ENCODE measurements at regions not wholly inside any gene's neighbourhood (a gene's known extent, or its start where the extent isn't known, plus 50 kb on each side); places are given as distances from the start of the nearest gene placed in this dataset.
"Not testable (repeated sequence)": the region's sequence is repeated elsewhere in the genome, so short reads cannot be mapped to it uniquely, and the experiment has no call there.

DNA sequence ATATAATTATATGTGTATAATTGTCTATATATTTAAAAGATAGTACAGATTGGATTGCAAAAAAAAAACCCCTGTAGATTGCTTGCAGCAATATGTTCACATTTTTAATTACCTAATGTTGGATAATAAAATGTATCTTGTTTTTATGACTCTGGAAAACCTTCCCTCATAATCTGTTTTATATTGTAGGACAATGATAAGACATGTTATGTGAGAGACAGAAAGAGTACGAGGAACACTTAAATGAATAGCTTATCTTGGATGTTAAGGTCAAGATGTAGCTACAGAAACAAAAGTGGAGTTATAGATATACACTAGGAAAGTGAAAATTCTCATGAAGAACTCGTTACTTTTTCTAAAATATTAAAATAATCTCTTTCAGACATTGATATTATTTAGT, 691.6 kb upstream of the IMPG1 start:
- Histone ChIP-seq H3K4me2 (no peak overlapping the region), H3K27ac (no peak overlapping the region), H3K27me3 (ENCODE audit: insufficient read depth, low read depth) (no peaks in the 10 kb centered on the region), H3K79me2 (ENCODE audit: insufficient read depth, low read depth) (no peaks in the 10 kb centered on the region), H3K4me1 (ENCODE audit: low read depth, poor library complexity, severe bottlenecking) (no peaks in the 10 kb centered on the region), H4K20me1 (ENCODE audit: insufficient read depth) (no peaks in the 10 kb centered on the region), H3K9ac (no peak overlapping the region), H3K4me3 (IDR thresholded peaks at IDR 0.05; ENCODE audit: insufficient read depth, low read depth, low read length) (no peak overlapping the region), H3K36me3 (ENCODE audit: insufficient read depth) (no peaks in the 10 kb centered on the region), H2AFZ (ENCODE audit: low read depth) (no peak overlapping the region)
- TF ChIP-seq, protein P1, sequence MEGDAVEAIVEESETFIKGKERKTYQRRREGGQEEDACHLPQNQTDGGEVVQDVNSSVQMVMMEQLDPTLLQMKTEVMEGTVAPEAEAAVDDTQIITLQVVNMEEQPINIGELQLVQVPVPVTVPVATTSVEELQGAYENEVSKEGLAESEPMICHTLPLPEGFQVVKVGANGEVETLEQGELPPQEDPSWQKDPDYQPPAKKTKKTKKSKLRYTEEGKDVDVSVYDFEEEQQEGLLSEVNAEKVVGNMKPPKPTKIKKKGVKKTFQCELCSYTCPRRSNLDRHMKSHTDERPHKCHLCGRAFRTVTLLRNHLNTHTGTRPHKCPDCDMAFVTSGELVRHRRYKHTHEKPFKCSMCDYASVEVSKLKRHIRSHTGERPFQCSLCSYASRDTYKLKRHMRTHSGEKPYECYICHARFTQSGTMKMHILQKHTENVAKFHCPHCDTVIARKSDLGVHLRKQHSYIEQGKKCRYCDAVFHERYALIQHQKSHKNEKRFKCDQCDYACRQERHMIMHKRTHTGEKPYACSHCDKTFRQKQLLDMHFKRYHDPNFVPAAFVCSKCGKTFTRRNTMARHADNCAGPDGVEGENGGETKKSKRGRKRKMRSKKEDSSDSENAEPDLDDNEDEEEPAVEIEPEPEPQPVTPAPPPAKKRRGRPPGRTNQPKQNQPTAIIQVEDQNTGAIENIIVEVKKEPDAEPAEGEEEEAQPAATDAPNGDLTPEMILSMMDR (conservative IDR thresholded peaks at IDR 0.05; ENCODE audit: low read depth, low read length), result no peak

DNA sequence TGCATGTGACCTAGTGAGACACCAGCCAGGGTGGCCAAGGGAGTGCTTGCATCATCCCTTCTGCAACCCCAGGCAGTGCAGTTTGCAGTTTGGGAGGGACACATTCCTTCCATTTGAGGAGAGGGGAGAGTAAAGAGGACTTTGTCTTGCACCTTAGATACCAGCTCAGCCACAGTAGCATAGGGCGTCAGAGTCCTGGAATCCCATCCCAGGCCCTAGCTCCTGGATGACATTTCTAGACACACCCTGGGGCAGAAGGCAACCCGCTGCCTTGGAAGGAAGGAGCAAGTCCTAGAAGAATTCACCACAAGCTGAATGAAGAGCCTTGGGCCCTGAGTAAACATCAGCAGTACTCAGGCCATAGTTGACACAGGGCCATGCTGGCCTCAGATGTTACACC, 680.4 kb upstream of the IMPG1 start:
- Histone ChIP-seq H3K4me1 (ENCODE audit: low read depth, poor library complexity, severe bottlenecking) (no peaks in the 10 kb centered on the region), H4K20me1 (ENCODE audit: insufficient read depth) (no peaks in the 10 kb centered on the region), H2AFZ (ENCODE audit: low read depth) (no peak overlapping the region), H3K4me2 (no peak overlapping the region), H3K27ac (no peak overlapping the region), H3K4me3 (IDR thresholded peaks at IDR 0.05; ENCODE audit: insufficient read depth, low read depth, low read length) (no peak overlapping the region), H3K27me3 (ENCODE audit: insufficient read depth, low read depth) (no peaks in the 10 kb centered on the region), H3K79me2 (ENCODE audit: insufficient read depth, low read depth) (no peaks in the 10 kb centered on the region), H3K9ac (no peak overlapping the region), H3K36me3 (ENCODE audit: insufficient read depth) (no peaks in the 10 kb centered on the region)
- TF ChIP-seq, protein P1 (conservative IDR thresholded peaks at IDR 0.05; ENCODE audit: low read depth, low read length), result no peak

DNA sequence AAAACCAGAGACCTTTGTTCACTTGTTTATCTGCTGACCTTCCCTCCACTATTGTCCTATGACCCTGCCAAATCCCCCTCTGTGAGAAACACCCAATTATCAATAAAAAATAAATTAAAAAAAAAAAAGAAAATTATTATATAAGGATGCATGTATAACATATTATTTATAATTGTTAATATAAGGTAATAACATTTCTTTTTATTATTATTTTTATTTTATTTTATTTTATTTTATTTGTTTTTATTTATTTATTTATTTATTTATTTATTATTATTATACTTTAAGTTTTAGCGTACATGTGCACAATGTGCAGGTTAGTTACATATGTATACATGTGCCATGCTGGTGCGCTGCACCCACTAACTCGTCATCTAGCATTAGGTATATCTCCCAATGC, 672.9 kb upstream of the IMPG1 start:
- not testable (repeated sequence) for H3K27ac ChIP-seq; H2AFZ ChIP-seq (ENCODE audit: low read depth); H3K4me1 ChIP-seq (ENCODE audit: low read depth, poor library complexity, severe bottlenecking); H3K36me3 ChIP-seq (ENCODE audit: insufficient read depth); H3K79me2 ChIP-seq (ENCODE audit: insufficient read depth, low read depth); H3K4me3 ChIP-seq (IDR thresholded peaks at IDR 0.05; ENCODE audit: insufficient read depth, low read depth, low read length); H3K9ac ChIP-seq; H3K4me2 ChIP-seq; H3K27me3 ChIP-seq (ENCODE audit: insufficient read depth, low read depth); H4K20me1 ChIP-seq (ENCODE audit: insufficient read depth)

DNA sequence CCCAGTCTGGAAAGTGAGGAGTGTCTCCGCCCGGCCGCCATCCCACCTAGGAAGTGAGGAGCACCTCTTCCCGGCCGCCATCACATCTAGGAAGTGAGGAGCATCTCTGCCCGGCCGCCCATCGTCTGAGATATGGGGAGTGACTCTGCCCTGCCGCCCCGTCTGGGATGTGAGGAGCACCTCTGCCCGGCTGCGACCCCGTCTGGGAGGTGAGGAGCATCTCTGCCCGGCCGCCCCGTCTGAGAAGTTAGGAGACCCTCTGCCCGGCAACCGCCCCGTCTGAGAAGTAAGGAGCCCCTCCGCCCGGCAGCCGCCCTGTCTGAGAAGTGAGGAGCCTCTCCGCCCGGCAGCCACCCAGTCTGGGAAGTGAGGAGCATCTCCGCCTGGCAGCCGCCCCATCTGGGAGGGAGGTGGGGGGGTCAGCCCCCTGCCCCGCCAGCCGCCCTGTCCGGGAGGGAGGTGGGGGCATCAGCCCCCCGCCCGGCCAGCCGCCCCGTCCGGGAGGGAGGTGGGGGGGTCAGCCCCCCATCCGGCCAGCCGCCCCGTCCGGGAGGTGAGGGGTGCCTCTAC, 671.8 kb upstream of the IMPG1 start:
- not testable (repeated sequence) for H3K79me2 ChIP-seq (ENCODE audit: insufficient read depth, low read depth); H3K27me3 ChIP-seq (ENCODE audit: insufficient read depth, low read depth); H2AFZ ChIP-seq (ENCODE audit: low read depth); H4K20me1 ChIP-seq (ENCODE audit: insufficient read depth); H3K27ac ChIP-seq; H3K9ac ChIP-seq; H3K4me1 ChIP-seq (ENCODE audit: low read depth, poor library complexity, severe bottlenecking); H3K4me2 ChIP-seq; H3K4me3 ChIP-seq (IDR thresholded peaks at IDR 0.05; ENCODE audit: insufficient read depth, low read depth, low read length); H3K36me3 ChIP-seq (ENCODE audit: insufficient read depth)

DNA sequence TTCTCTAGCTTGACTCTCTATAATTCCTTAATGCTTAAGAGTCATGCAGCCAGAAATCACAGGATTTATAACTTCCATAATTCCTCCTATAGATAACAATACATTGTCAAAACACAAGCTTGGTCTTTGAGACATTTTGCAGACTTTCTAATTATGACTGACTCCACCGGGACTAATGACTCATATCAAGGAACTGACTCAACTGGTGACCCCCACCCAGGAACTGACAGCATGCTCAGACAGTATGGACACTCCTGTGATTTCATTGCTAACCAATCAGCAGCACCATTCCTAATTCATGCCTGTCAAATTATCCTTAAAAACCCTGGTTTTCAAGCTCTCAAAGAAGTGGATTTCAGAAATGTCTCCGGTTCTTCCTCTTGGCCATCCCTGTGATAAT, 670.5 kb upstream of the IMPG1 start:
- Histone ChIP-seq H4K20me1 (ENCODE audit: insufficient read depth) (no peaks in the 10 kb centered on the region), H3K79me2 (ENCODE audit: insufficient read depth, low read depth) (no peaks in the 10 kb centered on the region), H3K27me3 (ENCODE audit: insufficient read depth, low read depth) (no peaks in the 10 kb centered on the region), H3K4me3 (IDR thresholded peaks at IDR 0.05; ENCODE audit: insufficient read depth, low read depth, low read length) (no peak overlapping the region), H3K4me1 (ENCODE audit: low read depth, poor library complexity, severe bottlenecking) (no peaks in the 10 kb centered on the region), H3K4me2 (no peak overlapping the region), H3K27ac (no peak overlapping the region), H2AFZ (ENCODE audit: low read depth) (no peak overlapping the region), H3K9ac (no peak overlapping the region), H3K36me3 (ENCODE audit: insufficient read depth) (no peaks in the 10 kb centered on the region)
- TF ChIP-seq, protein P1 (conservative IDR thresholded peaks at IDR 0.05; ENCODE audit: low read depth, low read length), result no peak
